HCT116 (cell line): ENCODE measurements at regions not wholly inside any gene's neighbourhood (a gene's known extent, or its start where the extent isn't known, plus 50 kb on each side); places are given as distances from the start of the nearest gene placed in this dataset.

ENCODE experiments used
- JUND ChIP-seq: IDR thresholded peaks from 2 replicates; pipeline ENCODE4 v1.6.1; 2012
- TF ChIP-seq, protein P1 (sequence below), 3 experiments: fragments of 200-600 bp in 1 of 3; sonication (generic) in 1 of 3; IDR thresholded peaks in 2 of 3; conservative IDR thresholded peaks in 1 of 3; 2 replicates each; pipeline ENCODE4 v1.5.1; 2012 to 2017; ENCODE audit warnings: low read depth in 2 of 3, low read length in 2 of 3, antibody characterized with exemption in 1 of 3, borderline replicate concordance in 1 of 3, control low read depth in 1 of 3, mild to moderate bottlenecking in 1 of 3, mixed read lengths in 1 of 3, mixed run types in 1 of 3, moderate library complexity in 1 of 3; ENCODE audit not compliant: insufficient read depth in 1 of 3

DNA sequence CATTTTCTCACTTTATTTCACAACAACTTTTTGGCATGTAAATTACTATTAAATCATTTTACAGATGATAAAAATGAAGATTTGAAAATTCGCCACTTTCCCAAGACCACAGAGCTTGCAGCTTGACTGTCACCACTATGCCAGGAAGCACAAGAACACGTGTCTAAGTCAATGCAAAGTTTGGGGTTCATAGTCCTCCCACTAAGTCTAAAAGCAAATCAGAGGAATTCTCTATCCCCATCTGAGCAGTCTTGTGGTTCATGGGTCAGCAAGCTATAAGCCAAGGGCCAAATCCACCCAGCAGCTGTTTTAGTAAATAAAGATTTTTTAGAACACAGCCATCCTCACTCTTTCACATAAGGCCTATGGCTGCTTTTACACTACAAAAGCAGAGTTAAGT, 833.3 kb upstream of the INTU start:
- TF ChIP-seq, protein P1, sequence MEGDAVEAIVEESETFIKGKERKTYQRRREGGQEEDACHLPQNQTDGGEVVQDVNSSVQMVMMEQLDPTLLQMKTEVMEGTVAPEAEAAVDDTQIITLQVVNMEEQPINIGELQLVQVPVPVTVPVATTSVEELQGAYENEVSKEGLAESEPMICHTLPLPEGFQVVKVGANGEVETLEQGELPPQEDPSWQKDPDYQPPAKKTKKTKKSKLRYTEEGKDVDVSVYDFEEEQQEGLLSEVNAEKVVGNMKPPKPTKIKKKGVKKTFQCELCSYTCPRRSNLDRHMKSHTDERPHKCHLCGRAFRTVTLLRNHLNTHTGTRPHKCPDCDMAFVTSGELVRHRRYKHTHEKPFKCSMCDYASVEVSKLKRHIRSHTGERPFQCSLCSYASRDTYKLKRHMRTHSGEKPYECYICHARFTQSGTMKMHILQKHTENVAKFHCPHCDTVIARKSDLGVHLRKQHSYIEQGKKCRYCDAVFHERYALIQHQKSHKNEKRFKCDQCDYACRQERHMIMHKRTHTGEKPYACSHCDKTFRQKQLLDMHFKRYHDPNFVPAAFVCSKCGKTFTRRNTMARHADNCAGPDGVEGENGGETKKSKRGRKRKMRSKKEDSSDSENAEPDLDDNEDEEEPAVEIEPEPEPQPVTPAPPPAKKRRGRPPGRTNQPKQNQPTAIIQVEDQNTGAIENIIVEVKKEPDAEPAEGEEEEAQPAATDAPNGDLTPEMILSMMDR (IDR thresholded peaks at IDR 0.05 in 2 of 3, conservative IDR thresholded peaks at IDR 0.05 in 1 of 3; ENCODE audit: borderline replicate concordance in 1 of 3, insufficient read depth in 1 of 3, low read depth in 2 of 3, low read length in 2 of 3): no peak
- TF ChIP-seq JUND: no peak
